Upper lobe of left lung (tissue), 6 donors: ENCODE measurements at regions not wholly inside any gene's neighbourhood (a gene's known extent, or its start where the extent isn't known, plus 50 kb on each side); places are given as distances from the start of the nearest gene placed in this dataset.

Experiments used
- ATAC-seq, 2 donors: fragments of 200-7000 bp; cut with Tn5 transposase; one replicate each; pipeline ENCODE4 v1.9.1; 2022; ENCODE audit warnings: mild to moderate bottlenecking in 2 of 2, moderate library complexity in 2 of 2; ENCODE audit not compliant: low FRiP score in 2 of 2
- DNase-seq, 2 donors: peaks; one replicate each; pipeline ENCODE4 v3.0.0-alpha.2; 2019 to 2020
- H3K27ac ChIP-seq, 4 donors: fragments of 200-600 bp; sonication (generic); one replicate each; pipeline ENCODE4 v1.5.1; 2016 to 2019
- H3K27me3 ChIP-seq, 4 donors: fragments of 200-600 bp; sonication (generic); one replicate each; pipeline ENCODE4 v1.5.1; 2017 to 2019
- H3K36me3 ChIP-seq, 4 donors: fragments of 200-600 bp; sonication (generic); one replicate each; pipeline ENCODE4 v1.5.1; 2016 to 2019
- H3K4me1 ChIP-seq, 4 donors: fragments of 200-600 bp; sonication (generic); one replicate each; pipeline ENCODE4 v1.5.1; 2018 to 2019
- H3K4me3 ChIP-seq, 4 donors: fragments of 200-600 bp; sonication (generic); one replicate each; pipeline ENCODE4 v1.5.1; 2017 to 2019; ENCODE audit warnings: mild to moderate bottlenecking in 2 of 4, moderate library complexity in 1 of 4
- H3K9me3 ChIP-seq, 4 donors: fragments of 200-600 bp; sonication (generic); one replicate each; pipeline ENCODE4 v1.5.1; 2018 to 2019
- EP300 ChIP-seq, 4 donors: sonication (generic); formaldehyde crosslinking; IDR thresholded peaks; one replicate each; pipeline ENCODE4 v1.5.1; 2017; ENCODE audit warnings: antibody characterized with exemption in 4 of 4, control low read depth in 2 of 4
- POLR2A ChIP-seq, 4 donors: fragments of 450-650 bp; IDR thresholded peaks; one replicate each; pipeline ENCODE4 v1.5.1; 2016 to 2017; ENCODE audit warnings: antibody characterized with exemption in 4 of 4, mild to moderate bottlenecking in 2 of 4
- POLR2AphosphoS5 ChIP-seq, 2 donors: sonication (generic); formaldehyde crosslinking; IDR thresholded peaks; one replicate each; pipeline ENCODE4 v1.5.1; 2017; ENCODE audit warnings: antibody characterized with exemption in 2 of 2
- WGBS, 2 donors: methylation state at CpG; one replicate each; pipeline ENCODE4 v1.1.5; 2017 to 2018; 5-methylcytosine and 5-hydroxymethylcytosine counted together
- TF ChIP-seq, protein P1 (sequence below), 6 experiments: fragments of 450-650 bp in 4 of 6; fragments of 200-600 bp in 2 of 6; sonication (generic) in 2 of 6; IDR thresholded peaks; one replicate each; pipeline ENCODE4 v1.5.1; 2016 to 2019; ENCODE audit warnings: antibody characterized with exemption in 6 of 6
- donor health status: DM: no; HTN: no; CAD: no; lungs with moderate emphysema.
- donor health status: DM: no; HTN: yes; CAD: no; lungs with severe emphysema.

GRCh38 chr3:152102410-152102809 lies 166.3 kb upstream of the MBNL1 start:
- Histone ChIP-seq H3K9me3 (no peaks in the 10 kb centered on the region), H3K4me3 (no peak overlapping the region), H3K27me3 (no peaks in the 10 kb centered on the region), H3K27ac (no peak overlapping the region), H3K4me1 (peaks cover 0 to 6% (median 1%) of the 10 kb centered on the region in 4 donors), H3K36me3 (no peaks in the 10 kb centered on the region)
- DNase-seq (no peak), ATAC-seq (no peak)
- 87 to 88% methylated on average over 7 of the region's 7 CpGs for whole genome bisulfite sequencing, 2 donors
- TF ChIP-seq, protein P1, sequence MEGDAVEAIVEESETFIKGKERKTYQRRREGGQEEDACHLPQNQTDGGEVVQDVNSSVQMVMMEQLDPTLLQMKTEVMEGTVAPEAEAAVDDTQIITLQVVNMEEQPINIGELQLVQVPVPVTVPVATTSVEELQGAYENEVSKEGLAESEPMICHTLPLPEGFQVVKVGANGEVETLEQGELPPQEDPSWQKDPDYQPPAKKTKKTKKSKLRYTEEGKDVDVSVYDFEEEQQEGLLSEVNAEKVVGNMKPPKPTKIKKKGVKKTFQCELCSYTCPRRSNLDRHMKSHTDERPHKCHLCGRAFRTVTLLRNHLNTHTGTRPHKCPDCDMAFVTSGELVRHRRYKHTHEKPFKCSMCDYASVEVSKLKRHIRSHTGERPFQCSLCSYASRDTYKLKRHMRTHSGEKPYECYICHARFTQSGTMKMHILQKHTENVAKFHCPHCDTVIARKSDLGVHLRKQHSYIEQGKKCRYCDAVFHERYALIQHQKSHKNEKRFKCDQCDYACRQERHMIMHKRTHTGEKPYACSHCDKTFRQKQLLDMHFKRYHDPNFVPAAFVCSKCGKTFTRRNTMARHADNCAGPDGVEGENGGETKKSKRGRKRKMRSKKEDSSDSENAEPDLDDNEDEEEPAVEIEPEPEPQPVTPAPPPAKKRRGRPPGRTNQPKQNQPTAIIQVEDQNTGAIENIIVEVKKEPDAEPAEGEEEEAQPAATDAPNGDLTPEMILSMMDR (IDR thresholded peaks at IDR 0.05), result no peak
- TF ChIP-seq EP300 (IDR thresholded peaks at IDR 0.05) (no peak), POLR2AphosphoS5 (IDR thresholded peaks at IDR 0.05) (no peak), POLR2A (IDR thresholded peaks at IDR 0.05) (no peak)

DNA sequence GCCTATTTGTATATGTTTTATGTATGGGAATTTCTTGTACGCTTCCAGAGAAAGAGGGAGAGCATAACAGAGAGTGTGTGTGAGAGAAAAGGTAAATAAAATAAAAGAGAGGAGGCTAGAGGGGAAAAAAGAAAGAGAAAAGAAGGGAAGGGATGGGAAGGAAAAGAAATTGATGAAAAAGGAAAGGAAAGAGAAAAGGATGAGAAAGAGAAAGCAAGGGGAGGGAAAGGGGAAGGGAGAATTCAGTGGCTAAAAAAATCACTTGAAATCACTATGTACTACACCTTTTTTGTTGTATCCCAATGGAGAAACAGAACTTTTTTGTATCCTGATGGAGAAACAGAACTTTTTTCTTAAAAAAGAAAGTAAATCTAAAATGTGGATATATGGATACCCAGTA lies 165.5 kb upstream of the MBNL1 start:
- Histone ChIP-seq H3K27ac (no peak overlapping the region), H3K4me1 (peaks cover 0 to 6% (median 1%) of the 10 kb centered on the region in 4 donors), H3K36me3 (no peaks in the 10 kb centered on the region), H3K9me3 (no peaks in the 10 kb centered on the region), H3K27me3 (no peaks in the 10 kb centered on the region), H3K4me3 (no peak overlapping the region)
- DNase-seq (no peak), ATAC-seq (no peak)
- 96 to 100% methylated on average over 1 of the region's 1 CpG for WGBS, 2 donors
- TF ChIP-seq, protein P1 (IDR thresholded peaks at IDR 0.05), result no peak
- TF ChIP-seq POLR2A (IDR thresholded peaks at IDR 0.05) (no peak), EP300 (IDR thresholded peaks at IDR 0.05) (no peak), POLR2AphosphoS5 (IDR thresholded peaks at IDR 0.05) (no peak)

DNA sequence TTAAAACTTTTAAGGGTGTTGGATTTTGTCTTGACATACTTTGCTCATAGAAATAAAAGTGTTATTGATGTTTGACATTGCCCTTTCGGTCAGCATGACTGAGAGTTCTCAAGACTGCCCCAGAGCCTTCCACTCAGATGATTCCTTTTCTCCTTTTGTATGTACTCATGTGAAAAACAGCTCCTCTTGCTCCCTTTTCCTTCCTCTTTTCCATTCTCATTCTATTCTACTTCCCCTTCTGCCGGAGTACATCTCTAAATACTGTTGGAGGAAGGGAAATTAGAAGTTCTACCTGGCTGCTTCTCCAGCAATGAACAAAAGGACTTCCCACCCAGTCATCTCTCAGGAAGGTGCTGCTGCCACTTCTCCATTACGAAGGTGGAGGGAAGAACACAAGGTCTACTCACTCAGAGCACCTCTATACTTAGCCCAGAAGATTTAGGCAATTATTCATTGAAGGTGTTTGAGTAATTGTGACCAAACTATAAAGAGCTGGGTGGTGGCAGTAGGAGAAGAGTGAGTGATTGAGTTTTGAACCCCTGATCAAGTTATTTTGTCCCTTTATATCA lies 163.8 kb upstream of the MBNL1 start:
- Histone ChIP-seq H3K4me1 (peaks cover 0 to 6% (median 1%) of the 10 kb centered on the region in 4 donors), H3K4me3 (no peak overlapping the region), H3K36me3 (no peaks in the 10 kb centered on the region), H3K27me3 (no peaks in the 10 kb centered on the region), H3K27ac (no peak overlapping the region), H3K9me3 (no peaks in the 10 kb centered on the region)
- WGBS, 2 donors, result 61 to 67% methylated on average over 3 of the region's 3 CpGs
- no peak for DNase-seq
- ATAC-seq, result peak in 1 of 2 donors; percentile 62
- TF ChIP-seq, protein P1 (IDR thresholded peaks at IDR 0.05), result no peak

DNA sequence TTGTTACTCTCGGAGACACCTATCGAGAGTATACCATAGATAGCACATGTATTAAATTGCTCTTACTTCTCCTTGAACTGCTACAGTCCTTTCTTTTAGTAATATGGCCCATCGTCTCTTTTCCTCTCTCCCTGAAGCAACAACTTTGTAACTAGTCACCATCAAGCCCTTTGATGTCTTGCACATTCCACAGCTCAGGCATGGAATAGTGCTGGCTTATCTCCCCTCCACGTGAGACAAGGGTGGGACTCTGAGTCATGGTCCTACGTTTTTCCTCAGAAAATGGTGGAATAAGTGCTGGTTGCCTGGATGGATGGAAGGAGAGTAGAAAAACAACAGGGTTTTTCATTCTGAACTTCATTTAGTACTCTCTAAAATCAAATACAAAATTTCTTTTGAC lies 163.3 kb upstream of the MBNL1 start:
- no peak for ATAC-seq
- H3K27me3 ChIP-seq, result no peaks in the 10 kb centered on the region
- DNase-seq, result no peak
- H3K9me3 ChIP-seq, result no peaks in the 10 kb centered on the region
- TF ChIP-seq, protein P1 (IDR thresholded peaks at IDR 0.05), result no peak
- no peak for TF ChIP-seq EP300 (IDR thresholded peaks at IDR 0.05)
- TF ChIP-seq POLR2A (IDR thresholded peaks at IDR 0.05), result no peak
- no peak for TF ChIP-seq POLR2AphosphoS5 (IDR thresholded peaks at IDR 0.05)
- no peaks in the 10 kb centered on the region for H3K36me3 ChIP-seq
- 80 to 82% methylated on average over 5 of the region's 5 CpGs for WGBS, 2 donors
- H3K4me3 ChIP-seq, result no peak overlapping the region
- H3K4me1 ChIP-seq, result peaks cover 0 to 5% (median under 1%) of the 10 kb centered on the region in 4 donors
- H3K27ac ChIP-seq, result no peak overlapping the region

GRCh38 chr3:152109038-152109437 lies 159.7 kb upstream of the MBNL1 start:
- H3K9me3 ChIP-seq, result no peaks in the 10 kb centered on the region
- H3K4me1 ChIP-seq, result no peaks in the 10 kb centered on the region
- no peak overlapping the region for H3K4me3 ChIP-seq
- no peaks in the 10 kb centered on the region for H3K27me3 ChIP-seq
- no peaks in the 10 kb centered on the region for H3K36me3 ChIP-seq
- no peak for DNase-seq
- ATAC-seq, result no peak
- no peak overlapping the region for H3K27ac ChIP-seq
- TF ChIP-seq POLR2AphosphoS5 (IDR thresholded peaks at IDR 0.05), result no peak
- TF ChIP-seq, protein P1 (IDR thresholded peaks at IDR 0.05), result no peak
- TF ChIP-seq EP300 (IDR thresholded peaks at IDR 0.05), result no peak
- no peak for TF ChIP-seq POLR2A (IDR thresholded peaks at IDR 0.05)
